Adipocyte (in vitro differentiated cells): ENCODE measurements at regions not wholly inside any gene's neighbourhood (a gene's known extent, or its start where the extent isn't known, plus 50 kb on each side); places are given as distances from the start of the nearest gene placed in this dataset.

ENCODE experiments used
- DNase-seq: peaks from one replicate; pipeline ENCODE4 v3.0.0-alpha.2; 2015; ENCODE audit warnings: low read depth
- H3K27me3 ChIP-seq: replicated peaks from 2 replicates; pipeline ENCODE4 v1.7.0; 2013; ENCODE audit warnings: mild to moderate bottlenecking, low read length, moderate library complexity; ENCODE audit not compliant: control insufficient read depth, insufficient read depth
- H3K36me3 ChIP-seq: 2 replicates; pipeline ENCODE4 v1.7.0; 2013; ENCODE audit warnings: low read length, mild to moderate bottlenecking, moderate library complexity; ENCODE audit not compliant: control insufficient read depth, insufficient read depth, severe bottlenecking
- H3K4me1 ChIP-seq: 2 replicates; pipeline ENCODE4 v1.7.0; 2013; ENCODE audit warnings: mild to moderate bottlenecking, low read length, moderate library complexity; ENCODE audit not compliant: control insufficient read depth, insufficient read depth
- H3K4me3 ChIP-seq: 2 replicates; pipeline ENCODE4 v1.7.0; 2013; ENCODE audit warnings: mild to moderate bottlenecking, low read length, moderate library complexity
- H3K9ac ChIP-seq: 2 replicates; pipeline ENCODE4 v1.7.0; 2013; ENCODE audit warnings: mild to moderate bottlenecking, low read length, moderate library complexity
- H3K9me3 ChIP-seq: 2 replicates; pipeline ENCODE4 v1.7.0; 2013; ENCODE audit warnings: mild to moderate bottlenecking, low read length, moderate library complexity; ENCODE audit not compliant: control insufficient read depth

- Histone ChIP-seq H3K9me3 (no peaks in the 10 kb centered on the region), H3K36me3 (no peaks in the 10 kb centered on the region), H3K27me3 (peaks cover 7% of the 10 kb centered on the region), H3K9ac (no peak overlapping the region), H3K4me3 (no peak overlapping the region), H3K4me1 (no peaks in the 10 kb centered on the region)
- no peak for DNase-seq
These were observed 252.8 kb downstream of the IGSF11 start for GRCh38 chr3:118781839-118782238.

GRCh38 chr3:118782755-118783202 is 251.9 kb downstream of the IGSF11 start:
- Histone ChIP-seq H3K4me1 (no peaks in the 10 kb centered on the region), H3K9me3 (no peaks in the 10 kb centered on the region), H3K27me3 (peaks cover 7% of the 10 kb centered on the region), H3K4me3 (no peak overlapping the region), H3K9ac (no peak overlapping the region), H3K36me3 (no peaks in the 10 kb centered on the region)
- no peak for DNase-seq

GRCh38 chr3:118785415-118785814 is 249.2 kb downstream of the IGSF11 start:
- no peaks in the 10 kb centered on the region for H3K27me3 ChIP-seq
- no peak overlapping the region for H3K4me3 ChIP-seq
- H3K9ac ChIP-seq: no peak overlapping the region
- DNase-seq: no peak
- H3K9me3 ChIP-seq: no peaks in the 10 kb centered on the region
- H3K4me1 ChIP-seq: no peaks in the 10 kb centered on the region
- H3K36me3 ChIP-seq: no peaks in the 10 kb centered on the region

- H3K9me3 ChIP-seq: no peaks in the 10 kb centered on the region
These were observed 243.4 kb downstream of the IGSF11 start for GRCh38 chr3:118791246-118791645.

GRCh38 chr3:118792191-118792590 is 242.5 kb downstream of the IGSF11 start:
- DNase-seq: no peak
- Histone ChIP-seq H3K9me3 (no peaks in the 10 kb centered on the region), H3K27me3 (no peaks in the 10 kb centered on the region), H3K4me3 (no peak overlapping the region), H3K36me3 (no peaks in the 10 kb centered on the region), H3K4me1 (no peaks in the 10 kb centered on the region), H3K9ac (no peak overlapping the region)

More at GRCh38 chr3:118791246-118791645, 243.4 kb downstream of the IGSF11 start:
- no peaks in the 10 kb centered on the region for H3K4me1 ChIP-seq
- H3K9ac ChIP-seq: no peak overlapping the region
- H3K36me3 ChIP-seq: no peaks in the 10 kb centered on the region
- no peak overlapping the region for H3K4me3 ChIP-seq
- no peaks in the 10 kb centered on the region for H3K27me3 ChIP-seq
- DNase-seq: no peak

- H3K27me3 ChIP-seq: no peaks in the 10 kb centered on the region
- no peaks in the 10 kb centered on the region for H3K4me1 ChIP-seq
- no peak for DNase-seq
- H3K9me3 ChIP-seq: no peaks in the 10 kb centered on the region
- no peak overlapping the region for H3K4me3 ChIP-seq
- H3K9ac ChIP-seq: no peak overlapping the region
- H3K36me3 ChIP-seq: no peaks in the 10 kb centered on the region
These were observed 241.5 kb downstream of the IGSF11 start for GRCh38 chr3:118793176-118793575.

GRCh38 chr3:118799303-118799702 is 235.3 kb downstream of the IGSF11 start:
- peaks cover 2% of the 10 kb centered on the region for H3K9me3 ChIP-seq
- H3K27me3 ChIP-seq: no peaks in the 10 kb centered on the region
- no peak for DNase-seq
- H3K4me1 ChIP-seq: no peaks in the 10 kb centered on the region
- no peak overlapping the region for H3K9ac ChIP-seq
- H3K36me3 ChIP-seq: no peaks in the 10 kb centered on the region
- H3K4me3 ChIP-seq: no peak overlapping the region

GRCh38 chr3:118801899-118802298 is 232.7 kb downstream of the IGSF11 start:
- no peaks in the 10 kb centered on the region for H3K4me1 ChIP-seq
- no peak overlapping the region for H3K9ac ChIP-seq
- no peaks in the 10 kb centered on the region for H3K27me3 ChIP-seq
- H3K36me3 ChIP-seq: no peaks in the 10 kb centered on the region
- H3K9me3 ChIP-seq: peaks cover 2% of the 10 kb centered on the region
- no peak for DNase-seq
- no peak overlapping the region for H3K4me3 ChIP-seq

- no peaks in the 10 kb centered on the region for H3K27me3 ChIP-seq
- H3K9ac ChIP-seq: no peak overlapping the region
- peaks cover 2% of the 10 kb centered on the region for H3K9me3 ChIP-seq
- H3K4me1 ChIP-seq: no peaks in the 10 kb centered on the region
- DNase-seq: no peak
- no peaks in the 10 kb centered on the region for H3K36me3 ChIP-seq
- H3K4me3 ChIP-seq: no peak overlapping the region
These were observed 232.1 kb downstream of the IGSF11 start for GRCh38 chr3:118802325-118803095.

GRCh38 chr3:118803096-118803476 is 231.6 kb downstream of the IGSF11 start:
- no peaks in the 10 kb centered on the region for H3K4me1 ChIP-seq
- no peak overlapping the region for H3K9ac ChIP-seq
- no peaks in the 10 kb centered on the region for H3K27me3 ChIP-seq
- peaks cover 2% of the 10 kb centered on the region for H3K9me3 ChIP-seq
- no peak overlapping the region for H3K4me3 ChIP-seq
- no peaks in the 10 kb centered on the region for H3K36me3 ChIP-seq
- no peak for DNase-seq

GRCh38 chr3:118805007-118805406 is 229.6 kb downstream of the IGSF11 start:
- no peak for DNase-seq
- Histone ChIP-seq H3K9ac (no peak overlapping the region), H3K27me3 (no peaks in the 10 kb centered on the region), H3K9me3 (no peaks in the 10 kb centered on the region), H3K4me1 (no peaks in the 10 kb centered on the region), H3K36me3 (no peaks in the 10 kb centered on the region), H3K4me3 (no peak overlapping the region)

GRCh38 chr3:118806423-118806822 is 228.2 kb downstream of the IGSF11 start:
- Histone ChIP-seq H3K9ac (no peak overlapping the region), H3K4me3 (no peak overlapping the region)
- no peak for DNase-seq

More at GRCh38 chr3:118806423-118806822, 228.2 kb downstream of the IGSF11 start:
- H3K36me3 ChIP-seq: no peaks in the 10 kb centered on the region
- no peaks in the 10 kb centered on the region for H3K9me3 ChIP-seq
- no peaks in the 10 kb centered on the region for H3K27me3 ChIP-seq
- H3K4me1 ChIP-seq: no peaks in the 10 kb centered on the region
